Nephron progenitor cell (in vitro differentiated cells): ENCODE measurements at regions not wholly inside any gene's neighbourhood (a gene's known extent, or its start where the extent isn't known, plus 50 kb on each side); places are given as distances from the start of the nearest gene placed in this dataset.

ENCODE experiments used
- DNase-seq: peaks from one replicate; pipeline ENCODE4 v3.0.0; 2021
- H3K27ac Mint-ChIP-seq: 2 replicates; pipeline ENCODE4 v1.8.0; 2021; ENCODE audit warnings: mild to moderate bottlenecking, moderate library complexity, mixed read lengths
- H3K27me3 Mint-ChIP-seq: 2 replicates; pipeline ENCODE4 v1.8.0; 2021; ENCODE audit warnings: mild to moderate bottlenecking, low read depth, mixed read lengths; ENCODE audit not compliant: poor library complexity
- H3K36me3 Mint-ChIP-seq: 2 replicates; pipeline ENCODE4 v1.8.0; 2021; ENCODE audit warnings: low read depth, mixed read lengths
- H3K4me1 Mint-ChIP-seq: 2 replicates; pipeline ENCODE4 v1.8.0; 2021; ENCODE audit warnings: mixed read lengths
- H3K4me3 Mint-ChIP-seq: 2 replicates; pipeline ENCODE4 v1.8.0; 2021; ENCODE audit warnings: mild to moderate bottlenecking, moderate library complexity, mixed read lengths
- H3K9me3 Mint-ChIP-seq: 2 replicates; pipeline ENCODE4 v1.8.0; 2021; ENCODE audit warnings: mild to moderate bottlenecking, moderate library complexity, mixed read lengths
- TF ChIP-seq, protein P1 (sequence below): fragments of 200-600 bp; sonication (generic); IDR thresholded peaks from 2 replicates; pipeline ENCODE4 v1.5.0; 2021; ENCODE audit warnings: antibody characterized with exemption

DNA sequence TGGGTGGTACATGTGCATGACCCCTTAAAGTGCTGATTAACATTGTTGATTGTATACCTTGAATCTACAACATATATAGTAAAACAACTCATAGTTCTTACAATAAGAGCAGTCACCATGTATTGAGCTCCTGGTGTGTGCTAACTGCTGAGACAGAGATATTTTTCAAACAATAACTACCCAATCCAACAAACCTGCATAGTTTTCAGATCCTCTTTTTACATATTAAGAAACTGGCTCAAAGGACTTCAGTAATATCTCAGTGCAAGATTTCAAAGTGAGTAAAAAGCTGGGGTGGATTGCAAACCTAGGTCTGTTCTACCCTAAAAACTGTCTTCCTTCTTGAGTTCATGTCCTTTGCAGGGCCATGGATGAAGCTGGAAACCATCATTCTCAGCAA lies 272.2 kb downstream of the SNX13 start:
- no peak for DNase-seq
- TF ChIP-seq, protein P1, sequence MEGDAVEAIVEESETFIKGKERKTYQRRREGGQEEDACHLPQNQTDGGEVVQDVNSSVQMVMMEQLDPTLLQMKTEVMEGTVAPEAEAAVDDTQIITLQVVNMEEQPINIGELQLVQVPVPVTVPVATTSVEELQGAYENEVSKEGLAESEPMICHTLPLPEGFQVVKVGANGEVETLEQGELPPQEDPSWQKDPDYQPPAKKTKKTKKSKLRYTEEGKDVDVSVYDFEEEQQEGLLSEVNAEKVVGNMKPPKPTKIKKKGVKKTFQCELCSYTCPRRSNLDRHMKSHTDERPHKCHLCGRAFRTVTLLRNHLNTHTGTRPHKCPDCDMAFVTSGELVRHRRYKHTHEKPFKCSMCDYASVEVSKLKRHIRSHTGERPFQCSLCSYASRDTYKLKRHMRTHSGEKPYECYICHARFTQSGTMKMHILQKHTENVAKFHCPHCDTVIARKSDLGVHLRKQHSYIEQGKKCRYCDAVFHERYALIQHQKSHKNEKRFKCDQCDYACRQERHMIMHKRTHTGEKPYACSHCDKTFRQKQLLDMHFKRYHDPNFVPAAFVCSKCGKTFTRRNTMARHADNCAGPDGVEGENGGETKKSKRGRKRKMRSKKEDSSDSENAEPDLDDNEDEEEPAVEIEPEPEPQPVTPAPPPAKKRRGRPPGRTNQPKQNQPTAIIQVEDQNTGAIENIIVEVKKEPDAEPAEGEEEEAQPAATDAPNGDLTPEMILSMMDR: no peak
- Mint-ChIP-seq H3K4me3 (no peak overlapping the region), H3K4me1 (no peaks in the 10 kb centered on the region), H3K27me3 (no peaks in the 10 kb centered on the region), H3K36me3 (no peaks in the 10 kb centered on the region), H3K27ac (no peak overlapping the region), H3K9me3 (no peaks in the 10 kb centered on the region)

DNA sequence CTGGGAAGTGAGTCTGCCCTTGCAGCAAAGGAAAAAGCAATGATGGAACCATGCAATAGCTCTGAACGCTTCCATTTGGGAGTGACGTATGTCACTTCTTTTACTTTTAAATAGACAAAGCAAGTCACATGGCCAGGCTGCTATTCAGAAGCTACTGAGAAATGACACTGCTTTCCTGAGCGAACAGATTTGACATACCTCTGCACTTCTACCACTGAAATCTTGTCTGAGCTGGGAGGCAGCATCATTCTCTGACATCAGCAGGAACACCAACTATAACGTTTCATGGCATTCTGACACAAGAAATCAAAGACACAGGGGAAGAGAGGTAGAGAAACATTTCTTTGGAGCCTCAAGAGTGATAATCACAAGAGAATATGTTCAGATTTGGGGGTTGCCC lies 271.1 kb downstream of the SNX13 start:
- TF ChIP-seq, protein P1: no peak
- Mint-ChIP-seq H3K27me3 (no peaks in the 10 kb centered on the region), H3K4me3 (no peak overlapping the region)

DNA sequence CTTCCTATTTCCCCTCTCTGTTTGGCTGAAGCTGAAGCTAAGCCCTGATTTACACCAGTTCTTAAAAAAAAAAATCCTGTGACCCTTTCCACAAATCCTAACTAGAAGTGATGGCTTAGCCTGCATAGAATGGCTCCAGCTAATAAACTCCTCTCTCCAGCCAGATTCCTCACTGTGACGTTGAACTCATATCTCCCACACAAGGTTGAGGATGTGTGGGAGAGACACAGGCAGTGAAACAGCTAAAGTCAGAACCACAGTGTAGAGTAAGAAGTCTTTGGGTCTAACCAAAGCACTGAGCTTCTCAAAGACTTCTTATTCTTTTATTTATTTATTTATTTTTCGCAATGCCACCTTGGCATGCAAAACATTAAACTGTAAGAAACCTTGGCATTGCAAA lies 268.3 kb downstream of the SNX13 start:
- Mint-ChIP-seq H3K4me3 (no peak overlapping the region), H3K9me3 (no peaks in the 10 kb centered on the region), H3K36me3 (no peaks in the 10 kb centered on the region), H3K27me3 (no peaks in the 10 kb centered on the region), H3K27ac (no peak overlapping the region), H3K4me1 (no peaks in the 10 kb centered on the region)
- TF ChIP-seq, protein P1: no peak
- DNase-seq: no peak

More for the DNA sequence above, 271.1 kb downstream of the SNX13 start:
- H3K9me3 Mint-ChIP-seq: no peaks in the 10 kb centered on the region
- no peaks in the 10 kb centered on the region for H3K4me1 Mint-ChIP-seq
- H3K27ac Mint-ChIP-seq: no peak overlapping the region
- DNase-seq: no peak
- H3K36me3 Mint-ChIP-seq: no peaks in the 10 kb centered on the region

DNA sequence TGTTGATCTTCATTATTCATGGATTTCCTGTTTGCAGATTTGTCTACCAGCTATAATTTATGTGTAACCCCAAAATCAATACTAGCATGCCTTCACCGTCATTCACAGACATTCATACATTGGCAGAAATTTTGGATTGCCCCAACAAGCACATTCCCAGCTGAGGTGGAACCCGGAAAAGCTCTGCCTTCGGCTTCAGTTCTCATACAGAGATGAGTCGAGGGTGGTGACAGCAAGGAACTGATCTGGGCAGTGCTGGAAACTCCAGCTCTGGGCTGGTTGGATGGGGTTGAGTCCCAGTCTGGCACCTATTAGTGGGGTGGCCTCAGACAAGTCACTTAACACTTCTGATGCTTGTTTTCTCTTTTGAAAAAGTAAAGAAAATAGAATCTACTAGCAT lies 267.5 kb downstream of the SNX13 start:
- no peaks in the 10 kb centered on the region for H3K27me3 Mint-ChIP-seq
- DNase-seq: no peak
- no peak overlapping the region for H3K27ac Mint-ChIP-seq
- H3K4me1 Mint-ChIP-seq: peaks cover 3% of the 10 kb centered on the region
- H3K4me3 Mint-ChIP-seq: no peak overlapping the region
- no peaks in the 10 kb centered on the region for H3K36me3 Mint-ChIP-seq
- H3K9me3 Mint-ChIP-seq: no peaks in the 10 kb centered on the region
- TF ChIP-seq, protein P1: no peak

DNA sequence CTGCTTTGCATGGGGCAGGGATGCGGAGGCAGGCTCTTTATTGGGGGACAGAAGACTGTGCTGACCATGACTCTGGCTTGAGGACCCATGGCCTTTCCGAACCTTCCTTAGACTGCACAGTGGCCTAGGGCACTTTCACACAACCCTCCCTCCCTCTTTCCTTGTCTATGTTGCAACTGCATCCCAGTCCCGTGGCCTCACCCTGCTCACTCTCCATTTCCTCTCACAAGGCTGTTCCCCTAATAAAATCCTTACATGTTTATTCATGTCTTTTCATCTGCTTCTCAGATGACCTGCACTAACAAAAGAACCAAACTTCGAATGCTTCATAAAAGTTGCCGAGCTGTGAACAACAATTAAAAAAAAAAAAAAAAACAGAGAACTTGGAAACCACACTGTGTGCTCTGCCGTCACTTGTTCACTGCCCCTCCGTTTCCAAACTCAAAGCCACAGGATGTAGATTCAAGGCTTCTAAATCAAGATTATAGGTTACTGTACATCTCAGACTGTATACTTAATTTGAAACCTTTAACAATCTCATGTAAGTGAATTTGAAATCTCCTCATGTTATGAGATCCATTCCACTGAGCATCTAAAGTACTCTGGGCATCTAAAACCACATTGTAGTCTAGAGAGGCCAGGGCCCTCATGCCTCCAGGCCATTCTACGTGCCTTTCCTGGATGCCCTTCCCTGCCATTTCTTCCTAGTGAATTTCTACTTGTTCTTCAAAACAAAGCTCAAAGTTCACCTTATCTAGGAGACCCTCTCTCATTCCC lies 265.9 kb downstream of the SNX13 start:
- Mint-ChIP-seq H3K4me3 (no peak overlapping the region), H3K36me3 (no peaks in the 10 kb centered on the region), H3K4me1 (peaks cover 12% of the 10 kb centered on the region), H3K27me3 (no peaks in the 10 kb centered on the region), H3K9me3 (no peaks in the 10 kb centered on the region), H3K27ac (no peak overlapping the region)
- no peak for DNase-seq
- TF ChIP-seq, protein P1: no peak
